Right lobe of liver (tissue), 4 donors: ENCODE measurements at regions not wholly inside any gene's neighbourhood (a gene's known extent, or its start where the extent isn't known, plus 50 kb on each side); places are given as distances from the start of the nearest gene placed in this dataset.

Source experiments
- POLR2A ChIP-seq: fragments of 450-650 bp; IDR thresholded peaks from one replicate; pipeline ENCODE4 v1.6.1; 2017; ENCODE audit warnings: antibody characterized with exemption, mild to moderate bottlenecking
- TF ChIP-seq, protein P1 (sequence below), 4 donors: fragments of 200-600 bp in 3 of 4; fragments of 450-650 bp in 1 of 4; IDR thresholded peaks; one replicate each; pipeline versions ENCODE4 v1.5.1 to v1.8.0; 2016 to 2022; ENCODE audit warnings: antibody characterized with exemption in 4 of 4, mild to moderate bottlenecking in 2 of 4
- donor health status: DM: no; HTN: no; CAD: no.
- donor health status: DM: no; HTN: no; CAD: no.
- donor health status: DM: no; HTN: yes; CAD: no.

DNA sequence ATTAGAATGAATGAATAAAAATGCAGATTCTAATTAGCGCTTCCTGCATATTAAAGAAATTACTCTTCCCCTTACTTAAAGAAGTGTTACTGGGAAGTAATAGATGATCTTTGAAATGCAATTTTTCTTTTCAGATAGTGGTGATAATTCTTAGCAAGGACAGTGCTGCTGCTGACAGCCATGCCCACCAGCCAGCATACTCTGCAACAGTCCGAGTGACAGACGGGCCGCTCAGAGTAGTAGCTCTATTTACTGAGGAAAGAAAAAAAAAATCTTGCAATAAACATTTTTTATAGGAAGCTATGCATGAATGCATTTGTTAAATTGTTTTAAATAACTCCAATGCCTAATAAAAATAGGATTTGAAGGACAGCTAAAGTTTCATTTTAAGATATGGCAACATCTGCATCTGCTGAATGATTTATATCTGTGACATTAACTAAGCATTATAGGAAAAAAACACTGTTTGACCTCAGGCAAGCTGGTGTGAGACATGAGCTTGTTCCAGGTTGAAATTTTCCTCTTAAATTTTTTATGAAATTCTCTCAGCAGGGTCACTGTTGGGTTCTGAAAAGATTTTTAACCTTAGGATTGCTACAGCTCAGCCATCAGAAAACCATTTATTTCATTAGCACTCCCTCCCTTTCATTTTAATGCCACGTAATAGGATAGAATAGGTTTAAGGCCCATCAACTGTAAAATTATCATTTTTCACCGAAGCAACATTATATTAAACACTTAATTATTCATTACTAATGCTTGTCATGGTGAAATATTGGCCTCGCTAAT is 393.8 kb downstream of the DCDC2C start:
- no peak for TF ChIP-seq POLR2A
- TF ChIP-seq, protein P1, sequence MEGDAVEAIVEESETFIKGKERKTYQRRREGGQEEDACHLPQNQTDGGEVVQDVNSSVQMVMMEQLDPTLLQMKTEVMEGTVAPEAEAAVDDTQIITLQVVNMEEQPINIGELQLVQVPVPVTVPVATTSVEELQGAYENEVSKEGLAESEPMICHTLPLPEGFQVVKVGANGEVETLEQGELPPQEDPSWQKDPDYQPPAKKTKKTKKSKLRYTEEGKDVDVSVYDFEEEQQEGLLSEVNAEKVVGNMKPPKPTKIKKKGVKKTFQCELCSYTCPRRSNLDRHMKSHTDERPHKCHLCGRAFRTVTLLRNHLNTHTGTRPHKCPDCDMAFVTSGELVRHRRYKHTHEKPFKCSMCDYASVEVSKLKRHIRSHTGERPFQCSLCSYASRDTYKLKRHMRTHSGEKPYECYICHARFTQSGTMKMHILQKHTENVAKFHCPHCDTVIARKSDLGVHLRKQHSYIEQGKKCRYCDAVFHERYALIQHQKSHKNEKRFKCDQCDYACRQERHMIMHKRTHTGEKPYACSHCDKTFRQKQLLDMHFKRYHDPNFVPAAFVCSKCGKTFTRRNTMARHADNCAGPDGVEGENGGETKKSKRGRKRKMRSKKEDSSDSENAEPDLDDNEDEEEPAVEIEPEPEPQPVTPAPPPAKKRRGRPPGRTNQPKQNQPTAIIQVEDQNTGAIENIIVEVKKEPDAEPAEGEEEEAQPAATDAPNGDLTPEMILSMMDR (IDR thresholded peaks at IDR 0.05): no peak
